HepG2 (cell line): ENCODE measurements at regions not wholly inside any gene's neighbourhood (a gene's known extent, or its start where the extent isn't known, plus 50 kb on each side); places are given as distances from the start of the nearest gene placed in this dataset.

Experiments used
- CC2D1A ChIP-seq: sonication (generic); formaldehyde crosslinking; IDR thresholded peaks from 2 replicates; pipeline ENCODE4 v1.8.1; 2023; ENCODE audit warnings: mild to moderate bottlenecking, missing genetic modification reagents
- EP300 ChIP-seq, 3 experiments: sonication (generic) in 1 of 3; formaldehyde crosslinking in 1 of 3; IDR thresholded peaks; 2 replicates each; pipeline versions ENCODE4 v1.5.1 to v1.6.1; 2011 to 2020; ENCODE audit warnings: low read depth in 2 of 3, low read length in 2 of 3, borderline replicate concordance in 1 of 3, improper control_type of control experiment in 1 of 3, mild to moderate bottlenecking in 1 of 3, missing genetic modification reagents in 1 of 3, moderate library complexity in 1 of 3
- FOXK2 ChIP-seq: fragments of 450-650 bp; IDR thresholded peaks from 2 replicates; pipeline ENCODE4 v1.6.1; 2016
- FOXP1 ChIP-seq, 2 experiments: fragments of 450-650 bp in 1 of 2; IDR thresholded peaks; 2 replicates each; pipeline ENCODE4 v1.6.1; 2017 to 2018; ENCODE audit warnings: antibody characterized with exemption in 1 of 2
- GTF2F1 ChIP-seq: fragments of 150-350 bp; IDR thresholded peaks from 2 replicates; pipeline ENCODE4 v1.6.1; 2014; ENCODE audit warnings: low read length
- HOXA5 ChIP-seq: sonication (generic); formaldehyde crosslinking; IDR thresholded peaks from 2 replicates; pipeline ENCODE4 v1.4.0; 2020; ENCODE audit warnings: missing genetic modification reagents
- IKZF5 ChIP-seq: IDR thresholded peaks from 2 replicates; pipeline ENCODE4 v1.6.1; 2018; ENCODE audit warnings: missing genetic modification reagents, mild to moderate bottlenecking, missing compliant biosample characterization
- KDM5A ChIP-seq: fragments of 200-600 bp; sonication (generic); IDR thresholded peaks from 2 replicates; pipeline ENCODE4 v1.7.0; 2018; ENCODE audit warnings: antibody characterized with exemption, mild to moderate bottlenecking, low read length, borderline replicate concordance
- MXD4 ChIP-seq: IDR thresholded peaks from 2 replicates; pipeline ENCODE4 v1.6.1; 2016; ENCODE audit warnings: mild to moderate bottlenecking, missing biosample characterization, missing genetic modification reagents
- NFE2 ChIP-seq: sonication (generic); formaldehyde crosslinking; IDR thresholded peaks from 2 replicates; pipeline ENCODE4 v1.4.0; 2020; ENCODE audit warnings: missing genetic modification reagents
- NR1H2 ChIP-seq: sonication (generic); formaldehyde crosslinking; IDR thresholded peaks from 2 replicates; pipeline ENCODE4 v1.8.1; 2022; ENCODE audit warnings: low read depth, missing genetic modification reagents, borderline replicate concordance
- NR2F6 ChIP-seq, 2 experiments: IDR thresholded peaks; 2 replicates each; pipeline ENCODE4 v1.6.1; 2016; ENCODE audit warnings: antibody characterized with exemption in 1 of 2, mild to moderate bottlenecking in 1 of 2
- PPARG ChIP-seq: conservative IDR thresholded peaks from 2 replicates; pipeline ENCODE4 v1.6.1; 2016; ENCODE audit warnings: missing biosample characterization, missing genetic modification reagents
- REL ChIP-seq: sonication (generic); formaldehyde crosslinking; conservative IDR thresholded peaks from 2 replicates; pipeline ENCODE4 v1.8.0; 2022; ENCODE audit warnings: mild to moderate bottlenecking, missing genetic modification reagents, moderate library complexity
- RXRA ChIP-seq: sonication (generic); formaldehyde crosslinking; IDR thresholded peaks from 2 replicates; pipeline ENCODE4 v1.5.1; 2020; ENCODE audit warnings: missing genetic modification reagents
- RXRB ChIP-seq: IDR thresholded peaks from 2 replicates; pipeline ENCODE4 v1.6.1; 2016; ENCODE audit warnings: borderline replicate concordance, missing genetic modification reagents, missing compliant biosample characterization
- SATB2 ChIP-seq: sonication (generic); formaldehyde crosslinking; IDR thresholded peaks from 2 replicates; pipeline ENCODE4 v1.5.0; 2020; ENCODE audit warnings: missing genetic modification reagents
- SMAD9 ChIP-seq: sonication (generic); formaldehyde crosslinking; IDR thresholded peaks from 2 replicates; pipeline ENCODE4 v1.5.1; 2020; ENCODE audit warnings: mild to moderate bottlenecking, missing genetic modification reagents
- SNRNP70 ChIP-seq: fragments of 200-400 bp; formaldehyde crosslinking; IDR thresholded peaks from 2 replicates; pipeline ENCODE4 v1.6.1; 2017; ENCODE audit warnings: mild to moderate bottlenecking, low read depth, low read length, moderate library complexity
- TEF ChIP-seq: sonication (generic); formaldehyde crosslinking; IDR thresholded peaks from 2 replicates; pipeline ENCODE4 v1.5.0; 2020; ENCODE audit warnings: missing genetic modification reagents
- TGIF2 ChIP-seq: IDR thresholded peaks from 2 replicates; pipeline ENCODE4 v1.6.1; 2016; ENCODE audit warnings: control low read depth, missing compliant biosample characterization
- ZNF646 ChIP-seq: sonication (generic); formaldehyde crosslinking; IDR thresholded peaks from 2 replicates; pipeline ENCODE4 v1.9.0; 2021; ENCODE audit warnings: mild to moderate bottlenecking, missing genetic modification reagents
- ZNF781 ChIP-seq: sonication (generic); formaldehyde crosslinking; IDR thresholded peaks from 2 replicates; pipeline ENCODE4 v1.5.1; 2020; ENCODE audit warnings: borderline replicate concordance, mild to moderate bottlenecking, missing genetic modification reagents; ENCODE audit errors: not compliant biosample characterization
- ZNF878 ChIP-seq: sonication (generic); formaldehyde crosslinking; IDR thresholded peaks from 2 replicates; pipeline ENCODE4 v1.8.1; 2023; ENCODE audit warnings: mild to moderate bottlenecking, missing genetic modification reagents, moderate library complexity

- TF ChIP-seq RXRB (CRISPR knock-in tag) (peak; percentile 77), HOXA5 (no peak), IKZF5 (CRISPR knock-in tag) (no peak), MXD4 (CRISPR knock-in tag) (no peak), KDM5A (no peak), EP300 (IDR thresholded peaks at IDR 0.05; ENCODE audit: low read depth in 2 of 2, low read length in 2 of 2) (peak in 1 of 2 experiments; percentile 69; a peak in 1 of 4 replicates), EP300 (CRISPR knock-in tag; IDR thresholded peaks at IDR 0.05; ENCODE audit: borderline replicate concordance) (peak; percentile 23; the same call in 1 of the 2 replicates), RXRA (CRISPR knock-in tag) (no peak), REL (CRISPR knock-in tag) (no peak), SNRNP70 (no peak), FOXK2 (no peak), SATB2 (CRISPR knock-in tag) (no peak), PPARG (CRISPR knock-in tag) (peak; percentile 42; the same call in 1 of the 2 replicates), ZNF781 (CRISPR knock-in tag) (no peak), NFE2 (CRISPR knock-in tag) (no peak), FOXP1 (IDR thresholded peaks at IDR 0.05) (no peak), FOXP1 (CRISPR knock-in tag; IDR thresholded peaks at IDR 0.05) (peak; percentile 63), TGIF2 (CRISPR knock-in tag) (no peak), NR2F6 (IDR thresholded peaks at IDR 0.05) (peak; percentile 45; the same call in 1 of the 2 replicates), NR2F6 (CRISPR knock-in tag; IDR thresholded peaks at IDR 0.05) (peak; percentile 47; the same call in 1 of the 2 replicates), ZNF646 (CRISPR knock-in tag) (no peak), ZNF878 (CRISPR knock-in tag) (no peak), TEF (CRISPR knock-in tag) (no peak), CC2D1A (no peak), GTF2F1 (no peak), NR1H2 (CRISPR knock-in tag) (no peak), SMAD9 (no peak)
Measured at GRCh38 chr4:112082954-112083586, 62.2 kb upstream of the FAM241A start (continued).
